ENCODE measurements at regions not wholly inside any gene's neighbourhood (a gene's known extent, or its start where the extent isn't known, plus 50 kb on each side); places are given as distances from the start of the nearest gene placed in this dataset.
A peak's percentile ranks its signal among the peaks of the same experiment; 100 is the strongest.
"Not testable (repeated sequence)": the region's sequence is repeated elsewhere in the genome, so short reads cannot be mapped to it uniquely, and the experiment has no call there.

DNA sequence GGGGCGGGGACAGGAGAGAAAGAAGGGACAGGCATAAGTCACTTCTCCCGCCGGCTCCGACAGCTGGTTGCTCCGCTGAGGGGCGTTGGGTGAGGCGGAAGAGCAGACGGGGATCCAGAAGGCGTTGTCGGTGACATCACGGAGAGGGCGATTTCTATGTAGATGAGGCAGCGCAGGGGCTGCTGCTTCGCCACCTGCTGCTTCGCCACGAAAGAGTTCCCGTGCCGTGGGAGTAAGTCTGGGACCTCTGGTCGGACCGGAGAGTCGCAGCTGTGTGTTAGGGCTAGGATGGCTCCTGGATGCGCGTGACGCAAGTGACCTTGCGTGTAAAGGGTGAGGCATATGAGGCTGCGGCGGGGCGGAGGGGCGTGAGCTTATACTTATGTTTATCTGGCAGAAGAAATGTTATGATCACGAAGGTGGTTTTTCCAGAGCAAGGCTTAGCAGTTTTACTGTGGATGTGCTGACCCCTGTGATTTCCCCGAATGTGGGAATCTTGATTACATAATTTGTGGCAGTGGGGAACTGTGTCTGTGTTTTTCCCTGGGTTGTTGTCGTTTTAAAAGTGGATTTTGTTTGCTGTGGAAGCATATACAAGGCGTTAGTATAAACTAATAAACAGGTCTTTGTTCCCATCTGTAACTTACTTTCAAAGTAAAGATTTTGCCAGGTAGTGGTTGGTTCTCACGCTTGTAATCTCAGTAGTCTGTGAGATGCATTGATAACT is 52.8 kb downstream of the PPIAL4A start:
- H4K5ac ChIP-seq (ENCODE audit: insufficient read length, low read depth, low read length): peak overlapping the region; percentile 83
- not testable (repeated sequence) for H2BK15ac ChIP-seq (ENCODE audit: low read depth, low read length); H2AFZ ChIP-seq (ENCODE audit: low read length); H2BK120ac ChIP-seq (ENCODE audit: low read depth, low read length, poor library complexity, severe bottlenecking); H3K79me2 ChIP-seq (ENCODE audit: insufficient read depth, low read length); H3K79me1 ChIP-seq (ENCODE audit: insufficient read depth, low read depth, low read length, poor library complexity, severe bottlenecking); H2AK5ac ChIP-seq (ENCODE audit: insufficient read length, low read length); H3K36me3 Mint-ChIP-seq (ENCODE audit: insufficient read depth in 1 of 3, low read depth in 3 of 3); H3K23ac ChIP-seq (ENCODE audit: insufficient read length, low read depth, low read length); H4K91ac ChIP-seq (ENCODE audit: insufficient read length, low read depth, low read length); H3K27me3 Mint-ChIP-seq (ENCODE audit: low read depth); H3K23me2 ChIP-seq (ENCODE audit: insufficient read length, low read depth, low read length, poor library complexity, severe bottlenecking); H4K8ac ChIP-seq (replicated peaks; ENCODE audit: insufficient read length, low read depth, low read length); H4K20me1 ChIP-seq (ENCODE audit: control insufficient read depth, insufficient read depth, insufficient read length); H3K56ac ChIP-seq (ENCODE audit: insufficient read length, low read depth, low read length); H2BK12ac ChIP-seq (ENCODE audit: insufficient read length, low read depth, low read length); H3K27me3 ChIP-seq (ENCODE audit: insufficient read depth, low read length); H3K4ac ChIP-seq (ENCODE audit: low read depth, low read length); H3K9me3 Mint-ChIP-seq; H2BK20ac ChIP-seq (ENCODE audit: low read depth, low read length, poor library complexity, severe bottlenecking); H3K4me1 ChIP-seq (ENCODE audit: insufficient read depth, low read length); H3T11ph ChIP-seq (ENCODE audit: low read length); H3K9me3 ChIP-seq (ENCODE audit: control insufficient read depth, low read depth, low read length)
- Mint-ChIP-seq H3K4me3 (peak overlapping the region; percentile 77 to 84), H3K4me1 (peaks cover 22 to 23% of the 10 kb centered on the region in 2 experiments), H3K27ac (peak overlapping the region; percentile 100)
- H3K18ac ChIP-seq (ENCODE audit: insufficient read length, low read depth, low read length): peak overlapping the region; percentile 98
- WGBS (ENCODE audit: extremely low coverage, insufficient read length, low lambda C conversion rate): no CpG with 5 or more reads among the region's 34 CpGs
- peak; percentile 90 for DNase-seq
- H2BK5ac ChIP-seq (ENCODE audit: insufficient read length, low read length): peak overlapping the region; percentile 98
- H3K14ac ChIP-seq (ENCODE audit: insufficient read depth, low read length): peak overlapping the region; percentile 93
- H3K9ac ChIP-seq (ENCODE audit: extremely low read depth, insufficient read length, low read length): peak overlapping the region; percentile 91
- H3K27ac ChIP-seq (ENCODE audit: insufficient read length, low read depth, low read length): peak overlapping the region; percentile 82
- H3K4me2 ChIP-seq (ENCODE audit: insufficient read depth, insufficient read length, low read length): peak overlapping the region; percentile 76

DNA sequence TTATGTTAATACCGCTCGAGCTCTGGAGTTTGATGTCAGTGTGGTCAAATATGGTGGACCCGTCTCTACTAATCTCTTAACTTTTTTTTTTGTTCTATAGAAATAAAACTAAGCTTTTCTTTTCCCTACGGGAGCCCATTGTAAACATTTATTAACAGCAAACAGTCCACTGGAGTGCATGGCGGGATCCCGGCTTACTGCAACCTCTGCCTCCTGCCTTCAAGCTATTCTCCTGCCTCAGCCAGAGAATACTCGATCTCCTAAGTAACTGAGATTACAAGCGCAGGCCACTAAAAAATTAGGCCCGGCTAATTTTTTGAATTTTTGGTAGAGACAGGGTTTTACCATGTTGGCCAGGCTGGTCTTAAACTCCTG is 53.4 kb downstream of the PPIAL4A start:
- not testable (repeated sequence) for H3K79me1 ChIP-seq (ENCODE audit: insufficient read depth, low read depth, low read length, poor library complexity, severe bottlenecking); H4K91ac ChIP-seq (ENCODE audit: insufficient read length, low read depth, low read length); H3K23me2 ChIP-seq (ENCODE audit: insufficient read length, low read depth, low read length, poor library complexity, severe bottlenecking); H3K79me2 ChIP-seq (ENCODE audit: insufficient read depth, low read length); H2AK5ac ChIP-seq (ENCODE audit: insufficient read length, low read length); H2BK5ac ChIP-seq (ENCODE audit: insufficient read length, low read length); H3K56ac ChIP-seq (ENCODE audit: insufficient read length, low read depth, low read length); H2BK15ac ChIP-seq (ENCODE audit: low read depth, low read length); H3K27me3 Mint-ChIP-seq (ENCODE audit: low read depth); H3K36me3 Mint-ChIP-seq (ENCODE audit: insufficient read depth in 1 of 3, low read depth in 3 of 3); H3K27ac ChIP-seq (ENCODE audit: insufficient read length, low read depth, low read length); H3K9me3 Mint-ChIP-seq; H2BK20ac ChIP-seq (ENCODE audit: low read depth, low read length, poor library complexity, severe bottlenecking); H4K8ac ChIP-seq (replicated peaks; ENCODE audit: insufficient read length, low read depth, low read length); H3K4me2 ChIP-seq (ENCODE audit: insufficient read depth, insufficient read length, low read length); H3K4ac ChIP-seq (ENCODE audit: low read depth, low read length); H2AFZ ChIP-seq (ENCODE audit: low read length); H3K18ac ChIP-seq (ENCODE audit: insufficient read length, low read depth, low read length); H3K14ac ChIP-seq (ENCODE audit: insufficient read depth, low read length); H3K27me3 ChIP-seq (ENCODE audit: insufficient read depth, low read length); H4K5ac ChIP-seq (ENCODE audit: insufficient read length, low read depth, low read length); H2BK120ac ChIP-seq (ENCODE audit: low read depth, low read length, poor library complexity, severe bottlenecking); H3K27ac Mint-ChIP-seq; H2BK12ac ChIP-seq (ENCODE audit: insufficient read length, low read depth, low read length); H3K4me1 ChIP-seq (ENCODE audit: insufficient read depth, low read length); H3K9ac ChIP-seq (ENCODE audit: extremely low read depth, insufficient read length, low read length); H4K20me1 ChIP-seq (ENCODE audit: control insufficient read depth, insufficient read depth, insufficient read length); DNase-seq; H3K23ac ChIP-seq (ENCODE audit: insufficient read length, low read depth, low read length); H3T11ph ChIP-seq (ENCODE audit: low read length); H3K9me3 ChIP-seq (ENCODE audit: control insufficient read depth, low read depth, low read length)
- Mint-ChIP-seq H3K4me1 (peaks cover 22 to 23% of the 10 kb centered on the region in 2 experiments), H3K4me3 (peak overlapping the region in 1 of 2 experiments; percentile 77; a peak in 1 of 5 replicates)
- WGBS (ENCODE audit: extremely low coverage, insufficient read length, low lambda C conversion rate): no CpG with 5 or more reads among the region's 9 CpGs
